HCT116 (cell line): ENCODE measurements at regions not wholly inside any gene's neighbourhood (a gene's known extent, or its start where the extent isn't known, plus 50 kb on each side); places are given as distances from the start of the nearest gene placed in this dataset.

Experiments
- ATAC-seq: fragments of 200-7000 bp; cut with Tn5 transposase; 2 replicates; pipeline ENCODE4 v1.9.1; 2020; ENCODE audit warnings: mild to moderate bottlenecking, moderate library complexity
- BruUV-seq: library from RNA; stranded (reverse); fragments of 400-500 nt; replicated peaks from 2 replicates; lab custom pipeline; 2021; lab: Mats Ljungman, UMichigan
- CTCF ChIA-PET: fragments of 300-600 bp; sonication (Branson Sonifier 250); formaldehyde crosslinking; loops from one replicate; lab custom pipeline; 2021; ENCODE audit warnings: antibody characterized with exemption; lab: Charles Lee
- POLR2A ChIA-PET: fragments of 300-600, 350-600 bp; sonication (Branson Sonifier 250); formaldehyde crosslinking; loops from one replicate; lab custom pipeline; 2021; ENCODE audit warnings: antibody characterized with exemption; lab: Charles Lee
- RAD21 ChIA-PET, 2 experiments: fragments of 300-600 bp; sonication (Branson Sonifier 250); formaldehyde crosslinking; loops; one replicate each; lab custom pipeline; 2023; ENCODE audit warnings: low total read pairs in 2 of 2; ENCODE audit not compliant: uncharacterized antibody in 2 of 2, unreplicated experiment in 2 of 2, low non-redundant PET in 1 of 2; lab: Charles Lee
- DNase-seq: peaks from one replicate; pipeline ENCODE4 v3.0.0-alpha.2; 2010; ENCODE audit warnings: low read depth, low spot score
- H2AFZ ChIP-seq: fragments of 200-600 bp; shearing (Covaris generic), sonication (generic); 2 replicates; pipeline ENCODE4 v1.6.1; 2017; ENCODE audit warnings: low read depth, mixed run types, mixed read lengths, antibody characterized with exemption, low read length; ENCODE audit not compliant: poor library complexity, severe bottlenecking
- H3K27ac ChIP-seq: 2 replicates; pipeline ENCODE4 v1.5.1; 2012; ENCODE audit warnings: low read depth, low read length
- H3K27me3 ChIP-seq: fragments of 200-600 bp; sonication (generic); 2 replicates; pipeline ENCODE4 v1.6.1; 2016; ENCODE audit warnings: mixed run types, low read length, mixed read lengths; ENCODE audit not compliant: insufficient read depth
- H3K36me3 ChIP-seq, 2 experiments: fragments of 200-500 bp in 1 of 2; fragments of 200-600 bp in 1 of 2; sonication (Bioruptor generic) in 1 of 2; sonication (generic) in 1 of 2; 2 replicates each; pipeline versions ENCODE4 v1.5.1 to v1.6.1; 2014 to 2016; ENCODE audit warnings: low read length in 2 of 2, inconsistent platforms in 1 of 2, mixed read lengths in 1 of 2, mixed run types in 1 of 2; ENCODE audit not compliant: insufficient read depth in 2 of 2, control insufficient read depth in 1 of 2
- H3K4me1 ChIP-seq, 2 experiments: fragments of 200-600 bp in 1 of 2; sonication (generic) in 1 of 2; 2 replicates each; pipeline versions ENCODE4 v1.5.1 to v1.6.1; 2012 to 2017; ENCODE audit warnings: low read length in 2 of 2, inconsistent platforms in 1 of 2, mild to moderate bottlenecking in 1 of 2, mixed read lengths in 1 of 2, mixed run types in 1 of 2, moderate library complexity in 1 of 2; ENCODE audit not compliant: insufficient read depth in 2 of 2, control insufficient read depth in 1 of 2
- H3K4me2 ChIP-seq: fragments of 200-600 bp; sonication (generic); 2 replicates; pipeline ENCODE4 v1.6.1; 2017; ENCODE audit warnings: mixed run types, low read length, mixed read lengths
- H3K4me3 ChIP-seq, 2 experiments: fragments of 200-600 bp in 1 of 2; sonication (generic) in 1 of 2; replicated peaks in 1 of 2; 2 replicates each; pipeline ENCODE4 v1.5.1; 2011 to 2016; ENCODE audit warnings: low read length in 2 of 2, control low read depth in 1 of 2, low read depth in 1 of 2, mild to moderate bottlenecking in 1 of 2, mixed read lengths in 1 of 2, mixed run types in 1 of 2
- H3K79me2 ChIP-seq: fragments of 200-600 bp; sonication (generic); 2 replicates; pipeline ENCODE4 v1.6.1; 2017; ENCODE audit warnings: mild to moderate bottlenecking, mixed run types, low read length, moderate library complexity, mixed read lengths; ENCODE audit not compliant: insufficient read depth
- H3K9ac ChIP-seq: fragments of 200-600 bp; sonication (generic); 2 replicates; pipeline ENCODE4 v1.6.1; 2016; ENCODE audit warnings: low read length, mixed read lengths
- H3K9me2 ChIP-seq: fragments of 200-600 bp; sonication (generic), shearing (Covaris generic); 2 replicates; pipeline ENCODE4 v1.6.1; 2017; ENCODE audit warnings: mixed run types, mild to moderate bottlenecking, moderate library complexity; ENCODE audit not compliant: insufficient read depth
- H3K9me3 ChIP-seq, 2 experiments: fragments of 200-500 bp in 1 of 2; fragments of 200-600 bp in 1 of 2; sonication (Bioruptor generic) in 1 of 2; sonication (generic) in 1 of 2; 2 replicates each; pipeline ENCODE4 v1.6.1; 2014 to 2017; ENCODE audit warnings: low read length in 2 of 2, mixed read lengths in 2 of 2, inconsistent platforms in 1 of 2, low read depth in 1 of 2, mild to moderate bottlenecking in 1 of 2, mixed run types in 1 of 2, moderate library complexity in 1 of 2; ENCODE audit not compliant: control insufficient read depth in 1 of 2, insufficient read depth in 1 of 2
- H4K20me1 ChIP-seq: fragments of 200-600 bp; sonication (generic), shearing (Covaris generic); 2 replicates; pipeline ENCODE4 v1.6.1; 2017; ENCODE audit warnings: mixed run types, mild to moderate bottlenecking, moderate library complexity; ENCODE audit not compliant: insufficient read depth
- CBX3 ChIP-seq: IDR thresholded peaks from 2 replicates; pipeline ENCODE4 v1.6.1; 2012; ENCODE audit warnings: low read depth
- CEBPB ChIP-seq: IDR thresholded peaks from 2 replicates; pipeline ENCODE4 v1.6.1; 2012; ENCODE audit warnings: low read depth
- EGR1 ChIP-seq: IDR thresholded peaks from 2 replicates; pipeline ENCODE4 v1.6.1; 2012; ENCODE audit warnings: low read depth
- EZH2 ChIP-seq: fragments of 200-600 bp; sonication (generic); IDR thresholded peaks from 2 replicates; pipeline ENCODE4 v1.6.1; 2017; ENCODE audit warnings: antibody characterized with exemption, mixed run types
- EZH2phosphoT487 ChIP-seq: fragments of 200-600 bp; IDR thresholded peaks from 2 replicates; pipeline ENCODE4 v1.6.1; 2018; ENCODE audit warnings: antibody characterized with exemption, borderline replicate concordance
- FOSL1 ChIP-seq: IDR thresholded peaks from 2 replicates; pipeline ENCODE4 v1.6.1; 2012; ENCODE audit warnings: low read depth
- JUND ChIP-seq: IDR thresholded peaks from 2 replicates; pipeline ENCODE4 v1.6.1; 2012
- POLR2A ChIP-seq: IDR thresholded peaks from 2 replicates; pipeline ENCODE4 v1.7.0; 2011; ENCODE audit warnings: borderline replicate concordance; ENCODE audit not compliant: insufficient read depth, insufficient read length; ENCODE audit errors: extremely low read depth
- RAD21 ChIP-seq: IDR thresholded peaks from 2 replicates; pipeline ENCODE4 v1.6.1; 2012; ENCODE audit warnings: low read depth, mild to moderate bottlenecking
- SIN3A ChIP-seq: IDR thresholded peaks from 2 replicates; pipeline ENCODE4 v1.6.1; 2012; ENCODE audit warnings: low read depth
- SRF ChIP-seq: IDR thresholded peaks from 2 replicates; pipeline ENCODE4 v1.6.1; 2012; ENCODE audit warnings: low read depth
- TCF7L2 ChIP-seq: IDR thresholded peaks from 2 replicates; pipeline ENCODE4 v1.7.0; 2011; ENCODE audit warnings: borderline replicate concordance, inconsistent platforms; ENCODE audit not compliant: insufficient read depth, insufficient read length; ENCODE audit errors: extremely low read depth
- ZFX ChIP-seq: fragments of 450-650 bp; IDR thresholded peaks from 2 replicates; pipeline ENCODE4 v1.6.1; 2017
- intact Hi-C: fragments of 100-400 bp; cut with micrococcal nuclease; formaldehyde crosslinking; loops from 2 replicates; pipeline ENCODE4 v1.10.0; 2022
- TF ChIP-seq, protein P1 (sequence below): IDR thresholded peaks from 2 replicates; pipeline ENCODE4 v1.6.1; 2011; ENCODE audit warnings: mild to moderate bottlenecking, low read length, moderate library complexity; ENCODE audit not compliant: insufficient replicate concordance; ENCODE audit errors: extremely low read depth

DNA sequence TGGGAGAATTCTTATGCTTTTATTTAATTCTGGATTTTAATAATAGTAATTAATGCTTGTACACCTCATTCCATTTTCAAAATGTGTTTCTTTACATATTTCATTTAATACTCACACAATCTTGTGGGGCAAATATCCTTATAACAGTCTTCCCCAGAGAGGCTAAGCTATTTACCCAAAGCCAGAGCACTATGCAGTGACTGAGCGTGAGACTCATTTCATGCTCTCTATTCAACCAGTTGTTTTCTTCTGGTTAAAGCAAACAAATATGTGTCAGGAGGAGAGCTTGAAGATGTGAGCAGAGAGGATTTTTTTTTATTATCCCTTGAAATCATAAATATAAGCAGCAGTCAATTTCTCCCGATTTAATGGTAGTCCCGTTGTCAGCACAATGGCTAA, 548.3 kb upstream of the TBL1XR1 start:
- no peak overlapping the region for H3K9ac ChIP-seq
- TF ChIP-seq FOSL1 (no peak), EZH2 (no peak), EGR1 (no peak), POLR2A (no peak)
- TF ChIP-seq, all 23 proteins: peak for 0
- no peak for DNase-seq
- RAD21 ChIA-PET = no interaction called here
- intact Hi-C loops = no loop called here
- no peaks in the 10 kb centered on the region for H3K36me3 ChIP-seq
- no TSS peak for BruUV-seq
- no peak for ATAC-seq
- no peaks in the 10 kb centered on the region for H4K20me1 ChIP-seq
- no peaks in the 10 kb centered on the region for H3K9me3 ChIP-seq
- no peaks in the 10 kb centered on the region for H3K27me3 ChIP-seq
- no peaks in the 10 kb centered on the region for H3K4me1 ChIP-seq
- CTCF ChIA-PET = no interaction called here
- no peak overlapping the region for H3K4me2 ChIP-seq
- POLR2A ChIA-PET = no interaction called here
- H3K79me2 ChIP-seq = no peaks in the 10 kb centered on the region
- H3K4me3 ChIP-seq = no peak overlapping the region
- no peak overlapping the region for H2AFZ ChIP-seq
- H3K9me2 ChIP-seq = no peaks in the 10 kb centered on the region
- no peak overlapping the region for H3K27ac ChIP-seq

GRCh38 chr3:177746337-177746933, 549.2 kb upstream of the TBL1XR1 start:
- no peaks in the 10 kb centered on the region for H3K36me3 ChIP-seq
- intact Hi-C loops = no loop called here
- H2AFZ ChIP-seq = no peak overlapping the region
- ChIA-PET POLR2A (no interaction called here), RAD21 (no interaction called here), CTCF (no interaction called here)
- H4K20me1 ChIP-seq = no peaks in the 10 kb centered on the region
- H3K9me3 ChIP-seq = no peaks in the 10 kb centered on the region
- H3K4me1 ChIP-seq = no peaks in the 10 kb centered on the region
- H3K9ac ChIP-seq = no peak overlapping the region
- H3K9me2 ChIP-seq = no peaks in the 10 kb centered on the region
- H3K27me3 ChIP-seq = no peaks in the 10 kb centered on the region
- ATAC-seq (no peak), DNase-seq (no peak)
- no peaks in the 10 kb centered on the region for H3K79me2 ChIP-seq
- H3K27ac ChIP-seq = no peak overlapping the region
- no peak for TF ChIP-seq EZH2
- TF ChIP-seq ZFX = no peak
- TF ChIP-seq TCF7L2 = no peak
- no peak for TF ChIP-seq JUND
- TF ChIP-seq, protein P1, sequence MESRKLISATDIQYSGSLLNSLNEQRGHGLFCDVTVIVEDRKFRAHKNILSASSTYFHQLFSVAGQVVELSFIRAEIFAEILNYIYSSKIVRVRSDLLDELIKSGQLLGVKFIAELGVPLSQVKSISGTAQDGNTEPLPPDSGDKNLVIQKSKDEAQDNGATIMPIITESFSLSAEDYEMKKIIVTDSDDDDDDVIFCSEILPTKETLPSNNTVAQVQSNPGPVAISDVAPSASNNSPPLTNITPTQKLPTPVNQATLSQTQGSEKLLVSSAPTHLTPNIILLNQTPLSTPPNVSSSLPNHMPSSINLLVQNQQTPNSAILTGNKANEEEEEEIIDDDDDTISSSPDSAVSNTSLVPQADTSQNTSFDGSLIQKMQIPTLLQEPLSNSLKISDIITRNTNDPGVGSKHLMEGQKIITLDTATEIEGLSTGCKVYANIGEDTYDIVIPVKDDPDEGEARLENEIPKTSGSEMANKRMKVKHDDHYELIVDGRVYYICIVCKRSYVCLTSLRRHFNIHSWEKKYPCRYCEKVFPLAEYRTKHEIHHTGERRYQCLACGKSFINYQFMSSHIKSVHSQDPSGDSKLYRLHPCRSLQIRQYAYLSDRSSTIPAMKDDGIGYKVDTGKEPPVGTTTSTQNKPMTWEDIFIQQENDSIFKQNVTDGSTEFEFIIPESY = no peak
- no peak for TF ChIP-seq SRF
- no peak for TF ChIP-seq CBX3
- TF ChIP-seq RAD21 = no peak
- TF ChIP-seq EZH2phosphoT487 = no peak
- no peak for TF ChIP-seq CEBPB
- TF ChIP-seq POLR2A = no peak
- TF ChIP-seq SIN3A = no peak
- H3K4me3 ChIP-seq = no peak overlapping the region
- H3K4me2 ChIP-seq = no peak overlapping the region
- no TSS peak for BruUV-seq
